Natural killer cell (primary cell): ENCODE measurements at regions not wholly inside any gene's neighbourhood (a gene's known extent, or its start where the extent isn't known, plus 50 kb on each side); places are given as distances from the start of the nearest gene placed in this dataset.

ENCODE experiments used
- ATAC-seq, 3 donors: fragments of 150-1000 bp in 2 of 3; fragments of 200-7000 bp in 1 of 3; cut with Tn5 transposase; 1 replicate in 1 of 3; 2 replicates in 2 of 3; pipeline ENCODE4 v1.10.0; 2021; ENCODE audit warnings: mild to moderate bottlenecking in 2 of 3, moderate library complexity in 2 of 3
- DNase-seq, 2 donors: peaks; one replicate each; pipeline versions ENCODE4 v3.0.0 to v3.0.0-alpha.2; 2013 to 2021; ENCODE audit warnings: mixed read lengths in 1 of 2
- H3K27ac ChIP-seq: one replicate; pipeline ENCODE4 v1.5.1; 2013; ENCODE audit warnings: mild to moderate bottlenecking, low read length
- H3K27me3 ChIP-seq: one replicate; pipeline ENCODE4 v1.6.1; 2013; ENCODE audit warnings: low read length; ENCODE audit not compliant: control insufficient read depth, insufficient read depth
- H3K36me3 ChIP-seq: one replicate; pipeline ENCODE4 v1.6.1; 2013; ENCODE audit warnings: low read length; ENCODE audit not compliant: control insufficient read depth, insufficient read depth
- H3K4me1 ChIP-seq: one replicate; pipeline ENCODE4 v1.6.1; 2013; ENCODE audit warnings: low read length; ENCODE audit not compliant: control insufficient read depth, insufficient read depth
- H3K4me3 ChIP-seq: one replicate; pipeline ENCODE4 v1.5.1; 2013; ENCODE audit warnings: low read length
- H3K9me3 ChIP-seq: one replicate; pipeline ENCODE4 v1.6.1; 2013; ENCODE audit warnings: low read length; ENCODE audit not compliant: control insufficient read depth, insufficient read depth
- H3K27ac Mint-ChIP-seq, 2 donors: one replicate each; pipeline ENCODE4 v1.8.0; 2022; ENCODE audit warnings: mild to moderate bottlenecking in 2 of 2, mixed read lengths in 2 of 2, moderate library complexity in 1 of 2
- H3K27me3 Mint-ChIP-seq, 2 donors: one replicate each; pipeline ENCODE4 v1.8.0; 2022; ENCODE audit warnings: low read depth in 2 of 2, mixed read lengths in 2 of 2
- H3K36me3 Mint-ChIP-seq: one replicate; pipeline ENCODE4 v1.8.0; 2022; ENCODE audit warnings: mixed read lengths
- H3K4me1 Mint-ChIP-seq, 2 donors: one replicate each; pipeline ENCODE4 v1.8.0; 2022; ENCODE audit warnings: mixed read lengths in 2 of 2
- H3K4me3 Mint-ChIP-seq: one replicate; pipeline ENCODE4 v1.8.0; 2022; ENCODE audit warnings: mild to moderate bottlenecking, moderate library complexity, mixed read lengths
- H3K9me3 Mint-ChIP-seq, 2 donors: one replicate each; pipeline ENCODE4 v1.8.0; 2022; ENCODE audit warnings: mixed read lengths in 2 of 2
- CTCF ChIP-seq: fragments of 200-600 bp; IDR thresholded peaks from one replicate; pipeline ENCODE4 v1.8.0; 2022; ENCODE audit warnings: antibody characterized with exemption
- WGBS: methylation state at CpG from one replicate; pipeline ENCODE4 v1.1.7; 2013; ENCODE audit warnings: missing lambda C conversion rate; ENCODE audit not compliant: insufficient coverage; 5-methylcytosine and 5-hydroxymethylcytosine counted together
- intact Hi-C: fragments of 100-400 bp; cut with micrococcal nuclease; formaldehyde crosslinking; loops from one replicate; pipeline ENCODE4 v1.14.2; 2022

DNA sequence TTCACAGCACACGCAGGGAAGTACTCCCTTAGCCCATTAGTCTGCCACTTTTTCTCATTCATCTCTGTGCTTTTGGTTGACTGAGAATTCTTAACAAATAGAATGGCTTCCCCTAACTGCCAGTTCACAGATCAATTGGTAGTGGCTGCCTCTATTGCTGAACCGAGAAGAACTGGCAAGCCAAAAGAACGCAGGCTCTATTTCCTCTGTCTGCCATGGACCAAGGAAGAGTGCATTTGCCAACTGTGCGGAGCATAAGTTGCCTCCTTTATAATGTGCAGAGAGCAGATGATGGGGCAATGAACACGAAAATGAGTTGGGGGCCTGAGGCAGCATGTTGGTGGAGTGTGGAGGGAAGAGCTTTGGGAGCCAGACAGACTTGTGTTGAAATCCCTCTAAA, 483.1 kb upstream of the CAMK1G start:
- no peak for DNase-seq
- ATAC-seq = no peak
- H3K27ac Mint-ChIP-seq = no peak overlapping the region
- H3K4me3 ChIP-seq = no peak overlapping the region
- no peaks in the 10 kb centered on the region for H3K27me3 ChIP-seq
- H3K27ac ChIP-seq = no peak overlapping the region
- no peak for TF ChIP-seq CTCF
- intact Hi-C loops = no loop called here
- WGBS = 88% methylated on average over 5 of the region's 5 CpGs
- no peaks in the 10 kb centered on the region for H3K27me3 Mint-ChIP-seq
- no peaks in the 10 kb centered on the region for H3K4me1 Mint-ChIP-seq
- no peaks in the 10 kb centered on the region for H3K9me3 ChIP-seq
- H3K36me3 ChIP-seq = no peaks in the 10 kb centered on the region
- no peaks in the 10 kb centered on the region for H3K4me1 ChIP-seq
- H3K4me3 Mint-ChIP-seq = no peak overlapping the region
- no peaks in the 10 kb centered on the region for H3K36me3 Mint-ChIP-seq
- H3K9me3 Mint-ChIP-seq = no peaks in the 10 kb centered on the region

DNA sequence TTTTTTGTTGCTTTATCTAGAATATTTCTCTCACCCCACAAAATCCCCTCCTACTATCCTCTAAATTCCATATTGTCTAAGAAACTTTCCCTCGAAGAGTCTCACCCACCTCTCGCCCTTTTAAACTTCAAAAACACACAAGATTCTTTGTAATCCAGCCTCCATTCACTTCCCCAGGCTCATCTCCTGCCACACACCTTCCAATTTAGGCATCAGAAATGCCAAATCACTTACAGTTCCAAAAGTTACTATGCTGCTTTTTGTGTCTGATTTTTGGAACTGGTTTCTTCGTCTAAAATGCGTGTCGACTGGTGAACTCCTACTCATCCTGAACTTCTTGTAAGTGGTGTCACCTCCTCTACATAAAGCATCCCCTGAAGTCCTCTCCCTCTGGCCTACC, 482.4 kb upstream of the CAMK1G start:
- no peaks in the 10 kb centered on the region for H3K4me1 Mint-ChIP-seq

GRCh38 chr1:209102120-209102519, 481.4 kb upstream of the CAMK1G start:
- no peaks in the 10 kb centered on the region for H3K36me3 ChIP-seq
- H3K4me3 Mint-ChIP-seq = no peak overlapping the region
- H3K4me3 ChIP-seq = no peak overlapping the region
- intact Hi-C loops = no loop called here
- no peaks in the 10 kb centered on the region for H3K36me3 Mint-ChIP-seq
- H3K27ac Mint-ChIP-seq = no peak overlapping the region
- ATAC-seq = no peak
- H3K4me1 Mint-ChIP-seq = no peaks in the 10 kb centered on the region
- no peaks in the 10 kb centered on the region for H3K27me3 ChIP-seq
- no peaks in the 10 kb centered on the region for H3K9me3 Mint-ChIP-seq
- H3K9me3 ChIP-seq = no peaks in the 10 kb centered on the region
- TF ChIP-seq CTCF = no peak
- H3K4me1 ChIP-seq = no peaks in the 10 kb centered on the region
- no peak overlapping the region for H3K27ac ChIP-seq
- DNase-seq = no peak
- 100% methylated on average over 2 of the region's 4 CpGs for WGBS
- no peaks in the 10 kb centered on the region for H3K27me3 Mint-ChIP-seq

More for the DNA sequence above, 482.4 kb upstream of the CAMK1G start:
- Mint-ChIP-seq H3K36me3 (no peaks in the 10 kb centered on the region), H3K27ac (no peak overlapping the region), H3K27me3 (no peaks in the 10 kb centered on the region), H3K9me3 (no peaks in the 10 kb centered on the region), H3K4me3 (no peak overlapping the region)
- Histone ChIP-seq H3K27ac (no peak overlapping the region), H3K4me1 (no peaks in the 10 kb centered on the region), H3K9me3 (no peaks in the 10 kb centered on the region), H3K4me3 (no peak overlapping the region), H3K36me3 (no peaks in the 10 kb centered on the region), H3K27me3 (no peaks in the 10 kb centered on the region)
- no peak for TF ChIP-seq CTCF
- DNase-seq (no peak), ATAC-seq (no peak)
- intact Hi-C loops = no loop called here
- WGBS = 87% methylated on average over 5 of the region's 5 CpGs

DNA sequence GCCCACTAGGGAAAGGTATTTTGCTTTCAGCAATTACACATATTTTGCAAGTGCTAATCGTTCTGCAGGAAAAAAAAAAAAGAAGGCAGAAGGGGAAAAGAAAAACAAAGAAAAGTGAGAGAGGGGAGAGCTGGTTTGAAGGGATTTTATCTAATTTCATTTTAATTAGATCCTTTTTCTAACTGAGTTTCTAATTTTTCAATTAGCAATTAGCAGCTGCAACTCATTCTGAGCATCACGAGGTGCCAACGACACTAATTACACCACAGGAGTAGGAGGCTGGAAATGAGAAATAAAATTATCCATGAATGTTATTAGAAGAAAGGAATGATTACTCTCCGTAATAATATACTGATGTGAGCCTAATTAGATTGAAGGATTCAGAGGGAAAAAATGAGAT, 481.0 kb upstream of the CAMK1G start:
- 60% methylated on average over 2 of the region's 4 CpGs for WGBS
- no peaks in the 10 kb centered on the region for H3K36me3 Mint-ChIP-seq

More for the DNA sequence above, 481.0 kb upstream of the CAMK1G start:
- no peak overlapping the region for H3K27ac ChIP-seq
- Mint-ChIP-seq H3K4me3 (no peak overlapping the region), H3K27ac (no peak overlapping the region), H3K9me3 (no peaks in the 10 kb centered on the region), H3K27me3 (no peaks in the 10 kb centered on the region), H3K4me1 (no peaks in the 10 kb centered on the region)
- no peak for TF ChIP-seq CTCF
- intact Hi-C loops = no loop called here
- H3K36me3 ChIP-seq = no peaks in the 10 kb centered on the region
- no peak overlapping the region for H3K4me3 ChIP-seq
- no peaks in the 10 kb centered on the region for H3K27me3 ChIP-seq
- ATAC-seq (no peak), DNase-seq (no peak)
- H3K9me3 ChIP-seq = no peaks in the 10 kb centered on the region
- no peaks in the 10 kb centered on the region for H3K4me1 ChIP-seq
